Natural killer cell (primary cell): ENCODE measurements at regions not wholly inside any gene's neighbourhood (a gene's known extent, or its start where the extent isn't known, plus 50 kb on each side); places are given as distances from the start of the nearest gene placed in this dataset.
A peak's percentile ranks its signal among the peaks of the same experiment; 100 is the strongest.

Experiments
- ATAC-seq, 3 donors: fragments of 150-1000 bp in 2 of 3; fragments of 200-7000 bp in 1 of 3; cut with Tn5 transposase; 1 replicate in 1 of 3; 2 replicates in 2 of 3; pipeline ENCODE4 v1.10.0; 2021; ENCODE audit warnings: mild to moderate bottlenecking in 2 of 3, moderate library complexity in 2 of 3
- DNase-seq, 2 donors: peaks; one replicate each; pipeline versions ENCODE4 v3.0.0 to v3.0.0-alpha.2; 2013 to 2021; ENCODE audit warnings: mixed read lengths in 1 of 2
- H3K27ac ChIP-seq: one replicate; pipeline ENCODE4 v1.5.1; 2013; ENCODE audit warnings: mild to moderate bottlenecking, low read length
- H3K27me3 ChIP-seq: one replicate; pipeline ENCODE4 v1.6.1; 2013; ENCODE audit warnings: low read length; ENCODE audit not compliant: control insufficient read depth, insufficient read depth
- H3K36me3 ChIP-seq: one replicate; pipeline ENCODE4 v1.6.1; 2013; ENCODE audit warnings: low read length; ENCODE audit not compliant: control insufficient read depth, insufficient read depth
- H3K4me1 ChIP-seq: one replicate; pipeline ENCODE4 v1.6.1; 2013; ENCODE audit warnings: low read length; ENCODE audit not compliant: control insufficient read depth, insufficient read depth
- H3K4me3 ChIP-seq: one replicate; pipeline ENCODE4 v1.5.1; 2013; ENCODE audit warnings: low read length
- H3K9me3 ChIP-seq: one replicate; pipeline ENCODE4 v1.6.1; 2013; ENCODE audit warnings: low read length; ENCODE audit not compliant: control insufficient read depth, insufficient read depth
- H3K27ac Mint-ChIP-seq, 2 donors: one replicate each; pipeline ENCODE4 v1.8.0; 2022; ENCODE audit warnings: mild to moderate bottlenecking in 2 of 2, mixed read lengths in 2 of 2, moderate library complexity in 1 of 2
- H3K27me3 Mint-ChIP-seq, 2 donors: one replicate each; pipeline ENCODE4 v1.8.0; 2022; ENCODE audit warnings: low read depth in 2 of 2, mixed read lengths in 2 of 2
- H3K36me3 Mint-ChIP-seq: one replicate; pipeline ENCODE4 v1.8.0; 2022; ENCODE audit warnings: mixed read lengths
- H3K4me1 Mint-ChIP-seq, 2 donors: one replicate each; pipeline ENCODE4 v1.8.0; 2022; ENCODE audit warnings: mixed read lengths in 2 of 2
- H3K4me3 Mint-ChIP-seq: one replicate; pipeline ENCODE4 v1.8.0; 2022; ENCODE audit warnings: mild to moderate bottlenecking, moderate library complexity, mixed read lengths
- H3K9me3 Mint-ChIP-seq, 2 donors: one replicate each; pipeline ENCODE4 v1.8.0; 2022; ENCODE audit warnings: mixed read lengths in 2 of 2
- WGBS: methylation state at CpG from one replicate; pipeline ENCODE4 v1.1.7; 2013; ENCODE audit warnings: missing lambda C conversion rate; ENCODE audit not compliant: insufficient coverage; 5-methylcytosine and 5-hydroxymethylcytosine counted together
- intact Hi-C: fragments of 100-400 bp; cut with micrococcal nuclease; formaldehyde crosslinking; loops from one replicate; pipeline ENCODE4 v1.14.2; 2022
- TF ChIP-seq, protein P1 (sequence below): fragments of 200-600 bp; IDR thresholded peaks from one replicate; pipeline ENCODE4 v1.8.0; 2022; ENCODE audit warnings: antibody characterized with exemption

DNA sequence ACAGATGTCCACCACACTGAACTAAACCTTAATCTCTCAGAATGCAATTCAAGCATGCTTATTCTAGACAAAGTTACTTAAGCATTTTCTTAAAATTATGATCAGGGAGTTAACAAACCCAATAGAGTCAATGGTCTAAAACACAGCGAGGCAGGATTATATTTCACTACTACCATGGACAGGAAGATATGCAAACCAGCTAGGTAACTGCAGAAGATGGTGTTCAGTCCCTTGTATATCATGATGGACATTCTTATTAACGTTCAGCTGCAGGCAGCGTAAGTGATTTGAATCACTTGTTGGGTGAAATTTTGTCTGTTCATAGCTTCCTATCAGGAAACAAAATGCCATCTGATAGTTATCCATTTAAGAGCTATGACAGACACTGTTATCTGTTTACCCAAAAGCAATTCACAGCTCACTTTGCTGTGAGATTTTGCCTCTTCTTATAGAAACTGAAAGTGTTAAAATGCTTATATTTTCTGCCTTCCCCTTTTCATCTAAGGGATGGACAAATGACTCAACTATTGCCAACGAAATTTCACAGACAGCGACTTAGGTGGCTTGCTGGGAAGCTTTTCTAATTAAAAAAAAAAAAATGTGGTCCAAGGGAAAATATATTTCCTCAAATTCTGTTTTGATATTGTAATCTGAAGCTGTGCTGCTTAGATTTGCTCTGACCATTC lies 591.9 kb downstream of the DACH1 start:
- Histone ChIP-seq H3K9me3 (no peaks in the 10 kb centered on the region), H3K27me3 (no peaks in the 10 kb centered on the region), H3K4me1 (no peaks in the 10 kb centered on the region), H3K4me3 (no peak overlapping the region), H3K36me3 (no peaks in the 10 kb centered on the region), H3K27ac (no peak overlapping the region)
- Mint-ChIP-seq H3K27me3 (no peaks in the 10 kb centered on the region), H3K4me3 (no peak overlapping the region), H3K27ac (no peak overlapping the region), H3K36me3 (no peaks in the 10 kb centered on the region), H3K9me3 (no peaks in the 10 kb centered on the region), H3K4me1 (no peaks in the 10 kb centered on the region)
- peak in 1 of 3 donors; percentile 31 for ATAC-seq
- no peak for DNase-seq
- 56% methylated on average over 5 of the region's 5 CpGs for WGBS
- intact Hi-C loops = no loop called here
- TF ChIP-seq, protein P1, sequence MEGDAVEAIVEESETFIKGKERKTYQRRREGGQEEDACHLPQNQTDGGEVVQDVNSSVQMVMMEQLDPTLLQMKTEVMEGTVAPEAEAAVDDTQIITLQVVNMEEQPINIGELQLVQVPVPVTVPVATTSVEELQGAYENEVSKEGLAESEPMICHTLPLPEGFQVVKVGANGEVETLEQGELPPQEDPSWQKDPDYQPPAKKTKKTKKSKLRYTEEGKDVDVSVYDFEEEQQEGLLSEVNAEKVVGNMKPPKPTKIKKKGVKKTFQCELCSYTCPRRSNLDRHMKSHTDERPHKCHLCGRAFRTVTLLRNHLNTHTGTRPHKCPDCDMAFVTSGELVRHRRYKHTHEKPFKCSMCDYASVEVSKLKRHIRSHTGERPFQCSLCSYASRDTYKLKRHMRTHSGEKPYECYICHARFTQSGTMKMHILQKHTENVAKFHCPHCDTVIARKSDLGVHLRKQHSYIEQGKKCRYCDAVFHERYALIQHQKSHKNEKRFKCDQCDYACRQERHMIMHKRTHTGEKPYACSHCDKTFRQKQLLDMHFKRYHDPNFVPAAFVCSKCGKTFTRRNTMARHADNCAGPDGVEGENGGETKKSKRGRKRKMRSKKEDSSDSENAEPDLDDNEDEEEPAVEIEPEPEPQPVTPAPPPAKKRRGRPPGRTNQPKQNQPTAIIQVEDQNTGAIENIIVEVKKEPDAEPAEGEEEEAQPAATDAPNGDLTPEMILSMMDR = no peak

DNA sequence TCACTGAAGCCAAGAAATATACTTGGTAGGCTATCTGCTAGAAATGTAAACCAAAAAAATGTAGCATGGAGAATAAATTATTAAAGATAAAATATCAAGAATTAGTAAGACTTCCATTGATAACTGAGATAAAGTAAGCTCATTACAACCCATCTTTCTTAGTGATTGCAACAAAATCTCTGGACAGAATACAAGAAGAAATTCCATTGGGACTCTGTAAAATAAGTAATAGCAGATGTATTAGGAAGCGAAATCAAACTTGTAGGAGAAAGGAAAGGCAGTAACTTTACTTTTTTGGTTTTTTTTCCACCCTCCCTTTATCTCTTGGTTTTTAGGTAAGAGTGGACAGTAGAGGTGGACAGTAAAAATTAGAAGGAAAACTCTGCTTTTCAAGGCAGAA lies 605.7 kb downstream of the DACH1 start:
- H3K27me3 ChIP-seq = no peaks in the 10 kb centered on the region
- no CpG with 5 or more reads among the region's 1 CpG for WGBS
- Mint-ChIP-seq H3K36me3 (no peaks in the 10 kb centered on the region), H3K4me1 (no peaks in the 10 kb centered on the region), H3K27ac (no peak overlapping the region), H3K27me3 (no peaks in the 10 kb centered on the region), H3K9me3 (no peaks in the 10 kb centered on the region), H3K4me3 (no peak overlapping the region)
- no peak for ATAC-seq
- TF ChIP-seq, protein P1 = no peak
- no peaks in the 10 kb centered on the region for H3K36me3 ChIP-seq
- H3K9me3 ChIP-seq = no peaks in the 10 kb centered on the region
- DNase-seq = no peak
- H3K4me3 ChIP-seq = no peak overlapping the region
- H3K27ac ChIP-seq = no peak overlapping the region
- intact Hi-C loops = no loop called here
- no peaks in the 10 kb centered on the region for H3K4me1 ChIP-seq

DNA sequence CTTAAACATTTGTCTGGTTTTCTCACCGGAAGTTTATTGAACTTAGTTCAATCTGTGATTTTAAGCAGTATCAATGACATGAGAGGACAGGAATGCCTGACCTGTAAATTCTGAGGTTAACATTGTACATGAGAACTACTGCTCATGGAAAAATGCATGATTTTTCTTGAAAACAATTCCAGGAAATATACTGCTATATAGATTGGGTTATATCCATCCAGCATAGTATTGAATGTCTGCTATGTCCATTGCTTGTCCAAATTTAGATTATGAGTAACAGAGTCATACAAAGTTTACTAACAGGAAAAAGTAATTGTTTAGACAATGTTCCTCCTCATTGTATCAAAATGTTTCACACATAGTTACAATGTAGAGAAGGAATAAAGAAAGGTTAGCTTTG lies 606.8 kb downstream of the DACH1 start:
- intact Hi-C loops = no loop called here
- H3K27me3 ChIP-seq = no peaks in the 10 kb centered on the region
- Mint-ChIP-seq H3K9me3 (peaks cover 0 to 2% of the 10 kb centered on the region in 2 donors), H3K4me1 (no peaks in the 10 kb centered on the region), H3K27ac (no peak overlapping the region), H3K36me3 (no peaks in the 10 kb centered on the region), H3K27me3 (no peaks in the 10 kb centered on the region), H3K4me3 (no peak overlapping the region)
- no peak overlapping the region for H3K4me3 ChIP-seq
- DNase-seq = no peak
- no CpG with 5 or more reads among the region's 1 CpG for WGBS
- no peak for ATAC-seq
- H3K36me3 ChIP-seq = no peaks in the 10 kb centered on the region
- no peaks in the 10 kb centered on the region for H3K9me3 ChIP-seq
- H3K4me1 ChIP-seq = no peaks in the 10 kb centered on the region
- no peak overlapping the region for H3K27ac ChIP-seq
- TF ChIP-seq, protein P1 = no peak

DNA sequence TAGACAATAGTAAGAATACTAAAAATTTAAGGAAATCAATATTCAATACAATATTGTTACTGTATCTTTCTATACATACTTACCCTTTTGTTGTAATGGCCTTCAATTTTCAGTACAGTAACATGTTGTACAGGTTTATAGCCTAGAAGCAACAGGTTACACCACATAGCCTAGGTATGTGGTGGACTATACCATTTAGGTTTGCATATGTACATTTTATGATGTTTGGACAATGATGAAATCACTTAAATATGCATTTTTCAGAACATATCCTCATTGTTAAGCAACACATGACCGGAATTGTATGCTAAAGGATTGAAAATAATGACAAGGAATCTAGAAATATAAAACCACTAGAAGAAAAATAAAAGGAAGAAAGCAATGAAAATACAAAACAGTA lies 611.4 kb downstream of the DACH1 start:
- Mint-ChIP-seq H3K9me3 (peaks cover 0 to 2% of the 10 kb centered on the region in 2 donors), H3K4me1 (no peaks in the 10 kb centered on the region), H3K36me3 (no peaks in the 10 kb centered on the region), H3K4me3 (no peak overlapping the region), H3K27me3 (no peaks in the 10 kb centered on the region), H3K27ac (no peak overlapping the region)
- Histone ChIP-seq H3K4me3 (no peak overlapping the region), H3K4me1 (no peaks in the 10 kb centered on the region), H3K36me3 (no peaks in the 10 kb centered on the region), H3K9me3 (no peaks in the 10 kb centered on the region), H3K27ac (no peak overlapping the region), H3K27me3 (no peaks in the 10 kb centered on the region)
- intact Hi-C loops = no loop called here
- WGBS = no CpG with 5 or more reads among the region's 1 CpG
- no peak for ATAC-seq
- DNase-seq = no peak
- TF ChIP-seq, protein P1 = no peak
